A549 (cell line): ENCODE measurements at regions not wholly inside any gene's neighbourhood (a gene's known extent, or its start where the extent isn't known, plus 50 kb on each side); places are given as distances from the start of the nearest gene placed in this dataset.
"Not testable (repeated sequence)": the region's sequence is repeated elsewhere in the genome, so short reads cannot be mapped to it uniquely, and the experiment has no call there.

ENCODE experiments used
- ATAC-seq, 2 experiments: fragments of 200-7000 bp in 1 of 2; fragments of >200 bp in 1 of 2; cut with Nextera tagmentation in 1 of 2; cut with Tn5 transposase in 1 of 2; 3 replicates each; pipeline versions ENCODE4 v1.8.0 to v1.9.1; 2018 to 2020; ENCODE audit warnings: mild to moderate bottlenecking in 1 of 2, moderate library complexity in 1 of 2
- CTCF ChIA-PET: fragments of 300-600 bp; sonication (Branson Sonifier 250); formaldehyde crosslinking; extraction: SDS; loops from one replicate; lab custom pipeline; 2021; ENCODE audit warnings: antibody characterized with exemption, inconsistent platforms; lab: Yijun Ruan, JAX
- POLR2A ChIA-PET: fragments of 350-600 bp; formaldehyde crosslinking; extraction: SDS; loops from one replicate; lab custom pipeline; 2021; ENCODE audit warnings: antibody characterized with exemption, inconsistent platforms; lab: Yijun Ruan, JAX
- DNase-seq, 2 experiments: peaks; one replicate each; pipeline versions ENCODE4 v3.0.0 to v3.0.0-alpha.2; 2011 to 2016; ENCODE audit warnings: low read depth in 1 of 2, low spot score in 1 of 2
- FAIRE-seq: peaks from 2 replicates; lab custom pipeline; 2011; peaks lifted over from hg19 to GRCh38; lab: Jason Lieb, UNC
- H3K27ac ChIP-seq, 2 experiments: fragments of >200 bp; sonication (Bioruptor Twin); formaldehyde crosslinking; 3 replicates each; pipeline ENCODE4 v1.5.1; 2016 to 2017
- H3K4me1 ChIP-seq: fragments of >200 bp; sonication (Bioruptor Twin); formaldehyde crosslinking; 3 replicates; pipeline ENCODE4 v1.6.1; 2016
- H3K4me2 ChIP-seq: fragments of >200 bp; sonication (Bioruptor Twin); formaldehyde crosslinking; 3 replicates; pipeline ENCODE4 v1.6.1; 2016
- H3K4me3 ChIP-seq: fragments of >200 bp; sonication (Bioruptor Twin); formaldehyde crosslinking; 3 replicates; pipeline ENCODE4 v1.5.1; 2016
- H3K9me3 ChIP-seq: fragments of >200 bp; sonication (Bioruptor Twin); formaldehyde crosslinking; 3 replicates; pipeline ENCODE4 v1.6.1; 2016
- ATOH8 ChIP-seq: fragments of 250-450 bp; sonication (Bioruptor Pico); IDR thresholded peaks from 2 replicates; pipeline ENCODE4 v1.5.0; 2020; ENCODE audit warnings: low read depth, mild to moderate bottlenecking, moderate library complexity
- BHLHE40 ChIP-seq: IDR thresholded peaks from 2 replicates; pipeline ENCODE4 v1.6.1; 2012; ENCODE audit warnings: low read depth, low read length, inconsistent platforms
- EHF ChIP-seq: fragments of 250-450 bp; sonication (Bioruptor Pico); IDR thresholded peaks from 2 replicates; pipeline ENCODE4 v1.5.0; 2020; ENCODE audit warnings: mild to moderate bottlenecking
- FOXS1 ChIP-seq: fragments of 250-450 bp; sonication (Bioruptor Pico); IDR thresholded peaks from 2 replicates; pipeline ENCODE4 v1.5.0; 2020; ENCODE audit warnings: mild to moderate bottlenecking, moderate library complexity
- HDAC2 ChIP-seq: fragments of 200-600 bp; sonication (generic); IDR thresholded peaks from 2 replicates; pipeline ENCODE4 v1.6.1; 2016
- HOXB13 ChIP-seq: fragments of 250-450 bp; sonication (Bioruptor Pico); IDR thresholded peaks from 2 replicates; pipeline ENCODE4 v1.5.0; 2020; ENCODE audit warnings: low read depth, mild to moderate bottlenecking, moderate library complexity
- KDM1A ChIP-seq: fragments of 200-600 bp; sonication (generic); IDR thresholded peaks from 2 replicates; pipeline ENCODE4 v1.6.1; 2016; ENCODE audit warnings: low read depth, mild to moderate bottlenecking
- KDM5A ChIP-seq: fragments of 200-600 bp; sonication (generic); IDR thresholded peaks from 2 replicates; pipeline ENCODE4 v1.6.1; 2016; ENCODE audit warnings: antibody characterized with exemption, mild to moderate bottlenecking
- MAX ChIP-seq: IDR thresholded peaks from 2 replicates; pipeline ENCODE4 v1.6.1; 2012
- MYC ChIP-seq: IDR thresholded peaks from 2 replicates; pipeline ENCODE4 v1.6.1; 2012; ENCODE audit warnings: mild to moderate bottlenecking, inconsistent platforms, low read length, improper control_type of control experiment, borderline replicate concordance
- PBX3 ChIP-seq: IDR thresholded peaks from 2 replicates; pipeline ENCODE4 v1.6.1; 2012
- RAD21 ChIP-seq, 2 experiments: fragments of >200 bp in 1 of 2; sonication (Bioruptor Twin) in 1 of 2; formaldehyde crosslinking in 1 of 2; IDR thresholded peaks in 1 of 2; conservative IDR thresholded peaks in 1 of 2; 2 replicates in 1 of 2; 3 replicates in 1 of 2; pipeline ENCODE4 v1.6.1; 2012 to 2018; ENCODE audit warnings: inconsistent platforms in 1 of 2
- RNF2 ChIP-seq: fragments of 200-600 bp; sonication (generic); IDR thresholded peaks from 2 replicates; pipeline ENCODE4 v1.6.1; 2016; ENCODE audit warnings: low read depth, mild to moderate bottlenecking, antibody characterized with exemption, moderate library complexity, borderline replicate concordance
- SMC3 ChIP-seq: fragments of >200 bp; sonication (Bioruptor Twin); formaldehyde crosslinking; IDR thresholded peaks from 3 replicates; pipeline ENCODE4 v1.6.1; 2018; ENCODE audit warnings: inconsistent platforms
- TFCP2L1 ChIP-seq: fragments of 250-450 bp; sonication (Bioruptor Pico); IDR thresholded peaks from 2 replicates; pipeline ENCODE4 v1.5.0; 2021; ENCODE audit warnings: mild to moderate bottlenecking
- TP53 ChIP-seq: fragments of 250-450 bp; sonication (Bioruptor Pico); IDR thresholded peaks from 2 replicates; pipeline ENCODE4 v1.5.0; 2021; ENCODE audit warnings: mild to moderate bottlenecking, moderate library complexity
- ZFP36 ChIP-seq: fragments of 450-650 bp; IDR thresholded peaks from 2 replicates; pipeline ENCODE4 v1.6.1; 2014; ENCODE audit warnings: borderline replicate concordance; ENCODE audit not compliant: partially characterized antibody
- ZNF302 ChIP-seq: fragments of 250-450 bp; sonication (Bioruptor Pico); IDR thresholded peaks from 2 replicates; pipeline ENCODE4 v1.9.0; 2021; ENCODE audit warnings: inconsistent platforms, mild to moderate bottlenecking, moderate library complexity
- WGBS: methylation state at CpG from one replicate; pipeline ENCODE4 v1.1.6; 2017; ENCODE audit errors: missing lambda C conversion rate; 5-methylcytosine and 5-hydroxymethylcytosine counted together

- TF ChIP-seq PBX3, result no peak
- TF ChIP-seq MAX, result no peak
- TF ChIP-seq, all 56 proteins: peak for 0
Observed at GRCh38 chr3:110938629-110939028, 133.0 kb upstream of the NECTIN3 start (continued).

GRCh38 chr3:110940055-110940454, 131.6 kb upstream of the NECTIN3 start:
- peak in 1 of 2 experiments; percentile 6 for DNase-seq
- no peak for FAIRE-seq
- Histone ChIP-seq H3K4me2 (peak overlapping the region; percentile 34; the same call in 1 of the 3 replicates), H3K27ac (no peak overlapping the region), H3K9me3 (peaks cover 11% of the 10 kb centered on the region; the same call in 2 of the 3 replicates), H3K4me3 (no peak overlapping the region), H3K4me1 (peaks cover 11% of the 10 kb centered on the region)
- CTCF ChIA-PET, result no interaction called here
- no peak for TF ChIP-seq HDAC2
- ATAC-seq, result no peak
- POLR2A ChIA-PET, result no interaction called here
- 8% methylated on average over 1 of the region's 1 CpG for WGBS

GRCh38 chr3:110944782-110945181, 126.8 kb upstream of the NECTIN3 start:
- ATAC-seq (no peak), DNase-seq (no peak), FAIRE-seq (no peak)
- no peak for TF ChIP-seq HOXB13 (CRISPR knock-in tag)
- TF ChIP-seq MYC, result no peak
- TF ChIP-seq SMC3, result no peak
- TF ChIP-seq RNF2, result no peak
- no peak overlapping the region for H3K27ac ChIP-seq
- no peak overlapping the region for H3K4me3 ChIP-seq
- 54% methylated on average over 1 of the region's 1 CpG for WGBS
- H3K4me1 ChIP-seq, result peaks cover 8% of the 10 kb centered on the region
- H3K9me3 ChIP-seq, result peaks cover 43% of the 10 kb centered on the region
- CTCF ChIA-PET, result no interaction called here
- H3K4me2 ChIP-seq, result no peak overlapping the region
- POLR2A ChIA-PET, result no interaction called here

GRCh38 chr3:110946810-110947209, 124.8 kb upstream of the NECTIN3 start:
- ChIA-PET POLR2A (no interaction called here), CTCF (no interaction called here)
- no peak overlapping the region for H3K4me3 ChIP-seq
- no peaks in the 10 kb centered on the region for H3K4me1 ChIP-seq
- H3K9me3 ChIP-seq, result peaks cover 48% of the 10 kb centered on the region
- ATAC-seq, result no peak
- FAIRE-seq, result no peak
- TF ChIP-seq FOXS1 (CRISPR knock-in tag) (no peak), KDM5A (no peak), RAD21 (conservative IDR thresholded peaks at IDR 0.05 in 1 of 2, IDR thresholded peaks at IDR 0.05 in 1 of 2) (no peak), EHF (CRISPR knock-in tag) (no peak), TFCP2L1 (CRISPR knock-in tag) (no peak), KDM1A (no peak), ATOH8 (no peak), BHLHE40 (no peak), TP53 (no peak), ZFP36 (no peak), ZNF302 (CRISPR knock-in tag) (no peak)
- no peak overlapping the region for H3K27ac ChIP-seq
- DNase-seq, result no peak
- H3K4me2 ChIP-seq, result no peak overlapping the region

- WGBS, result 11% methylated on average over 1 of the region's 1 CpG
- TF ChIP-seq ZFP36, result peak; percentile 97
- POLR2A ChIA-PET, CTCF ChIA-PET, H3K4me3 ChIP-seq, H3K4me2 ChIP-seq, DNase-seq, H3K27ac ChIP-seq, FAIRE-seq, H3K4me1 ChIP-seq, ATAC-seq: not testable (repeated sequence)
- H3K9me3 ChIP-seq, result peaks cover 46% of the 10 kb centered on the region
Observed at GRCh38 chr3:110949194-110949593, 122.4 kb upstream of the NECTIN3 start.
